ENCODE measurements at regions not wholly inside any gene's neighbourhood (a gene's known extent, or its start where the extent isn't known, plus 50 kb on each side); places are given as distances from the start of the nearest gene placed in this dataset.

GRCh38 chr3:147649475-147649874 lies 240.3 kb downstream of the ZIC1 start:
- TF ChIP-seq SP1 (IDR thresholded peaks at IDR 0.05), result no peak
- no peak for TF ChIP-seq FOXA1 (IDR thresholded peaks at IDR 0.05)
- no peak for TF ChIP-seq BHLHE40 (IDR thresholded peaks at IDR 0.05; ENCODE audit: borderline replicate concordance)
- no peak for TF ChIP-seq HDGF (IDR thresholded peaks at IDR 0.05; ENCODE audit: borderline replicate concordance)
- no peak for TF ChIP-seq L3MBTL2 (conservative IDR thresholded peaks at IDR 0.05)
- TF ChIP-seq TARDBP (IDR thresholded peaks at IDR 0.05), result no peak
- no peak for TF ChIP-seq ARNT (IDR thresholded peaks at IDR 0.05)
- TF ChIP-seq ELF4 (IDR thresholded peaks at IDR 0.05), result no peak
- no peak for TF ChIP-seq PKNOX1 (IDR thresholded peaks at IDR 0.05)
- TF ChIP-seq SUZ12 (IDR thresholded peaks at IDR 0.05), result no peak
- TF ChIP-seq ZNF384 (IDR thresholded peaks at IDR 0.05), result no peak
- no peak for TF ChIP-seq NFRKB (IDR thresholded peaks at IDR 0.05)

Measured in HEK293T (cell line).